ENCODE measurements at regions not wholly inside any gene's neighbourhood (a gene's known extent, or its start where the extent isn't known, plus 50 kb on each side); places are given as distances from the start of the nearest gene placed in this dataset.

GRCh38 chrX:110858565-110858964 is 62.9 kb upstream of the CHRDL1 start:
- Histone ChIP-seq H3K9me1 (ENCODE audit: insufficient read depth, low read length) (no peaks in the 10 kb centered on the region), H3K9ac (ENCODE audit: low read depth, low read length) (no peak overlapping the region), H2BK120ac (ENCODE audit: low read depth, low read length) (no peak overlapping the region), H3K14ac (replicated peaks; ENCODE audit: low read depth, low read length) (no peak overlapping the region), H2BK15ac (ENCODE audit: low read depth, low read length) (no peak overlapping the region), H3K79me1 (ENCODE audit: low read depth in 1 of 2, low read length in 2 of 2) (no peaks in the 10 kb centered on the region), H4K20me1 (ENCODE audit: insufficient read depth, low read length) (no peaks in the 10 kb centered on the region), H3K4me1 (ENCODE audit: control insufficient read depth, insufficient read depth, low read length) (no peaks in the 10 kb centered on the region), H3K56ac (ENCODE audit: extremely low read depth, insufficient read depth, low read length) (no peak overlapping the region), H3K9me3 (ENCODE audit: control insufficient read depth, insufficient read depth, low read length) (no peaks in the 10 kb centered on the region), H3K4me2 (ENCODE audit: low read depth, low read length) (no peak overlapping the region), H4K5ac (ENCODE audit: low read depth, low read length) (no peak overlapping the region), H3K18ac (ENCODE audit: low read depth, low read length) (no peak overlapping the region), H4K91ac (ENCODE audit: insufficient read depth, low read depth, low read length) (no peak overlapping the region), H2AK9ac (replicated peaks; ENCODE audit: low read depth, low read length, poor library complexity) (no peak overlapping the region), H3K4me3 (ENCODE audit: insufficient read depth, low read depth, low read length) (no peak overlapping the region), H2AFZ (replicated peaks; ENCODE audit: low read length, poor library complexity) (no peak overlapping the region), H4K8ac (ENCODE audit: low read depth in 2 of 2, low read length in 2 of 2) (no peak overlapping the region), H3K23ac (ENCODE audit: low read depth, low read length) (no peak overlapping the region), H2BK20ac (ENCODE audit: low read depth, low read length) (no peak overlapping the region), H3K36me3 (ENCODE audit: control insufficient read depth, insufficient read depth, low read length) (no peaks in the 10 kb centered on the region), H2BK5ac (ENCODE audit: low read depth, low read length, poor library complexity, severe bottlenecking) (no peak overlapping the region), H2AK5ac (ENCODE audit: low read depth, low read length) (no peak overlapping the region), H3K4ac (ENCODE audit: low read depth, low read length) (no peak overlapping the region), H3K27me3 (ENCODE audit: control insufficient read depth, insufficient read depth, low read length) (peaks cover 9% of the 10 kb centered on the region), H3K27ac (ENCODE audit: insufficient read depth, low read length) (no peak overlapping the region)
- ATAC-seq (ENCODE audit: low read depth) (no peak), DNase-seq (no peak)
- no TSS peak for BruUV-seq (replicated peaks)
- POLR2A ChIA-PET (ENCODE audit: unreplicated experiment): no interaction called here
- in situ Hi-C loops (cut with MboI; ENCODE audit: low sequenced_read_pairs) (loop anchor here (10.0 kb wide), 2 partner anchors 386 to 704 kb away; no protein-coding TSS in a partner anchor), intact Hi-C loops (cut with micrococcal nuclease) (no loop called here), dilution Hi-C loops (cut with HindIII; ENCODE audit: low sequenced_read_pairs, unreplicated experiment) (no loop called here)
- WGBS, 2 experiments (ENCODE audit: extremely low coverage in 2 of 2, insufficient read length in 1 of 2): no CpG with 5 or more reads among the region's 2 CpGs
- no peak for TF ChIP-seq MAFK (IDR thresholded peaks at IDR 0.05; ENCODE audit: low read depth, low read length)
- TF ChIP-seq SMC3 (IDR thresholded peaks at IDR 0.05; ENCODE audit: low read depth, low read length): no peak
- TF ChIP-seq RFX5 (IDR thresholded peaks at IDR 0.05; ENCODE audit: low read depth, low read length): no peak
- TF ChIP-seq BHLHE40 (IDR thresholded peaks at IDR 0.05; ENCODE audit: low read depth, low read length): no peak
- TF ChIP-seq RAD21 (IDR thresholded peaks at IDR 0.05; ENCODE audit: low read length): no peak
- TF ChIP-seq MXI1 (IDR thresholded peaks at IDR 0.05; ENCODE audit: borderline replicate concordance, low read depth, low read length): no peak
- TF ChIP-seq POLR2A (IDR thresholded peaks at IDR 0.05; ENCODE audit: low read depth, low read length): no peak
- TF ChIP-seq NFE2L2 (IDR thresholded peaks at IDR 0.05; ENCODE audit: low read depth, low read length): no peak
- TF ChIP-seq CHD1 (IDR thresholded peaks at IDR 0.05; ENCODE audit: low read depth, low read length): no peak
- TF ChIP-seq, protein P1, sequence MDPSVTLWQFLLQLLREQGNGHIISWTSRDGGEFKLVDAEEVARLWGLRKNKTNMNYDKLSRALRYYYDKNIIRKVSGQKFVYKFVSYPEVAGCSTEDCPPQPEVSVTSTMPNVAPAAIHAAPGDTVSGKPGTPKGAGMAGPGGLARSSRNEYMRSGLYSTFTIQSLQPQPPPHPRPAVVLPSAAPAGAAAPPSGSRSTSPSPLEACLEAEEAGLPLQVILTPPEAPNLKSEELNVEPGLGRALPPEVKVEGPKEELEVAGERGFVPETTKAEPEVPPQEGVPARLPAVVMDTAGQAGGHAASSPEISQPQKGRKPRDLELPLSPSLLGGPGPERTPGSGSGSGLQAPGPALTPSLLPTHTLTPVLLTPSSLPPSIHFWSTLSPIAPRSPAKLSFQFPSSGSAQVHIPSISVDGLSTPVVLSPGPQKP (IDR thresholded peaks at IDR 0.05; ENCODE audit: borderline replicate concordance, low read depth, low read length): no peak
- TF ChIP-seq FOS (IDR thresholded peaks at IDR 0.05; ENCODE audit: low read depth, low read length): no peak
- no peak for TF ChIP-seq CEBPB (IDR thresholded peaks at IDR 0.05; ENCODE audit: low read depth, low read length)
- no peak for TF ChIP-seq MAZ (IDR thresholded peaks at IDR 0.05; ENCODE audit: borderline replicate concordance, low read depth, low read length)
- TF ChIP-seq USF2 (IDR thresholded peaks at IDR 0.05; ENCODE audit: low read depth, low read length): no peak
- TF ChIP-seq, protein P2, sequence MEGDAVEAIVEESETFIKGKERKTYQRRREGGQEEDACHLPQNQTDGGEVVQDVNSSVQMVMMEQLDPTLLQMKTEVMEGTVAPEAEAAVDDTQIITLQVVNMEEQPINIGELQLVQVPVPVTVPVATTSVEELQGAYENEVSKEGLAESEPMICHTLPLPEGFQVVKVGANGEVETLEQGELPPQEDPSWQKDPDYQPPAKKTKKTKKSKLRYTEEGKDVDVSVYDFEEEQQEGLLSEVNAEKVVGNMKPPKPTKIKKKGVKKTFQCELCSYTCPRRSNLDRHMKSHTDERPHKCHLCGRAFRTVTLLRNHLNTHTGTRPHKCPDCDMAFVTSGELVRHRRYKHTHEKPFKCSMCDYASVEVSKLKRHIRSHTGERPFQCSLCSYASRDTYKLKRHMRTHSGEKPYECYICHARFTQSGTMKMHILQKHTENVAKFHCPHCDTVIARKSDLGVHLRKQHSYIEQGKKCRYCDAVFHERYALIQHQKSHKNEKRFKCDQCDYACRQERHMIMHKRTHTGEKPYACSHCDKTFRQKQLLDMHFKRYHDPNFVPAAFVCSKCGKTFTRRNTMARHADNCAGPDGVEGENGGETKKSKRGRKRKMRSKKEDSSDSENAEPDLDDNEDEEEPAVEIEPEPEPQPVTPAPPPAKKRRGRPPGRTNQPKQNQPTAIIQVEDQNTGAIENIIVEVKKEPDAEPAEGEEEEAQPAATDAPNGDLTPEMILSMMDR (conservative IDR thresholded peaks at IDR 0.05; ENCODE audit: low read depth, low read length): no peak
- TF ChIP-seq RCOR1 (IDR thresholded peaks at IDR 0.05; ENCODE audit: insufficient replicate concordance, low read length): no peak
- CTCF ChIA-PET: no interaction called here
